HCT116 (cell line): ENCODE measurements at regions not wholly inside any gene's neighbourhood (a gene's known extent, or its start where the extent isn't known, plus 50 kb on each side); places are given as distances from the start of the nearest gene placed in this dataset.

Experiments
- ATAC-seq: fragments of 200-7000 bp; cut with Tn5 transposase; 2 replicates; pipeline ENCODE4 v1.9.1; 2020; ENCODE audit warnings: mild to moderate bottlenecking, moderate library complexity
- BruUV-seq: library from RNA; stranded (reverse); fragments of 400-500 nt; replicated peaks from 2 replicates; lab custom pipeline; 2021; lab: Mats Ljungman, UMichigan
- CTCF ChIA-PET: fragments of 300-600 bp; sonication (Branson Sonifier 250); formaldehyde crosslinking; loops from one replicate; lab custom pipeline; 2021; ENCODE audit warnings: antibody characterized with exemption; lab: Charles Lee
- POLR2A ChIA-PET: fragments of 300-600, 350-600 bp; sonication (Branson Sonifier 250); formaldehyde crosslinking; loops from one replicate; lab custom pipeline; 2021; ENCODE audit warnings: antibody characterized with exemption; lab: Charles Lee
- RAD21 ChIA-PET, 2 experiments: fragments of 300-600 bp; sonication (Branson Sonifier 250); formaldehyde crosslinking; loops; one replicate each; lab custom pipeline; 2023; ENCODE audit warnings: low total read pairs in 2 of 2; ENCODE audit not compliant: uncharacterized antibody in 2 of 2, unreplicated experiment in 2 of 2, low non-redundant PET in 1 of 2; lab: Charles Lee
- DNase-seq: peaks from one replicate; pipeline ENCODE4 v3.0.0-alpha.2; 2010; ENCODE audit warnings: low read depth, low spot score
- H2AFZ ChIP-seq: fragments of 200-600 bp; shearing (Covaris generic), sonication (generic); 2 replicates; pipeline ENCODE4 v1.6.1; 2017; ENCODE audit warnings: low read depth, mixed run types, mixed read lengths, antibody characterized with exemption, low read length; ENCODE audit not compliant: poor library complexity, severe bottlenecking
- H3K27ac ChIP-seq: 2 replicates; pipeline ENCODE4 v1.5.1; 2012; ENCODE audit warnings: low read depth, low read length
- H3K27me3 ChIP-seq: fragments of 200-600 bp; sonication (generic); 2 replicates; pipeline ENCODE4 v1.6.1; 2016; ENCODE audit warnings: mixed run types, low read length, mixed read lengths; ENCODE audit not compliant: insufficient read depth
- H3K36me3 ChIP-seq, 2 experiments: fragments of 200-500 bp in 1 of 2; fragments of 200-600 bp in 1 of 2; sonication (Bioruptor generic) in 1 of 2; sonication (generic) in 1 of 2; 2 replicates each; pipeline versions ENCODE4 v1.5.1 to v1.6.1; 2014 to 2016; ENCODE audit warnings: low read length in 2 of 2, inconsistent platforms in 1 of 2, mixed read lengths in 1 of 2, mixed run types in 1 of 2; ENCODE audit not compliant: insufficient read depth in 2 of 2, control insufficient read depth in 1 of 2
- H3K4me1 ChIP-seq, 2 experiments: fragments of 200-600 bp in 1 of 2; sonication (generic) in 1 of 2; 2 replicates each; pipeline versions ENCODE4 v1.5.1 to v1.6.1; 2012 to 2017; ENCODE audit warnings: low read length in 2 of 2, inconsistent platforms in 1 of 2, mild to moderate bottlenecking in 1 of 2, mixed read lengths in 1 of 2, mixed run types in 1 of 2, moderate library complexity in 1 of 2; ENCODE audit not compliant: insufficient read depth in 2 of 2, control insufficient read depth in 1 of 2
- H3K4me2 ChIP-seq: fragments of 200-600 bp; sonication (generic); 2 replicates; pipeline ENCODE4 v1.6.1; 2017; ENCODE audit warnings: mixed run types, low read length, mixed read lengths
- H3K4me3 ChIP-seq, 2 experiments: fragments of 200-600 bp in 1 of 2; sonication (generic) in 1 of 2; replicated peaks in 1 of 2; 2 replicates each; pipeline ENCODE4 v1.5.1; 2011 to 2016; ENCODE audit warnings: low read length in 2 of 2, control low read depth in 1 of 2, low read depth in 1 of 2, mild to moderate bottlenecking in 1 of 2, mixed read lengths in 1 of 2, mixed run types in 1 of 2
- H3K79me2 ChIP-seq: fragments of 200-600 bp; sonication (generic); 2 replicates; pipeline ENCODE4 v1.6.1; 2017; ENCODE audit warnings: mild to moderate bottlenecking, mixed run types, low read length, moderate library complexity, mixed read lengths; ENCODE audit not compliant: insufficient read depth
- H3K9ac ChIP-seq: fragments of 200-600 bp; sonication (generic); 2 replicates; pipeline ENCODE4 v1.6.1; 2016; ENCODE audit warnings: low read length, mixed read lengths
- H3K9me2 ChIP-seq: fragments of 200-600 bp; sonication (generic), shearing (Covaris generic); 2 replicates; pipeline ENCODE4 v1.6.1; 2017; ENCODE audit warnings: mixed run types, mild to moderate bottlenecking, moderate library complexity; ENCODE audit not compliant: insufficient read depth
- H3K9me3 ChIP-seq, 2 experiments: fragments of 200-500 bp in 1 of 2; fragments of 200-600 bp in 1 of 2; sonication (Bioruptor generic) in 1 of 2; sonication (generic) in 1 of 2; 2 replicates each; pipeline ENCODE4 v1.6.1; 2014 to 2017; ENCODE audit warnings: low read length in 2 of 2, mixed read lengths in 2 of 2, inconsistent platforms in 1 of 2, low read depth in 1 of 2, mild to moderate bottlenecking in 1 of 2, mixed run types in 1 of 2, moderate library complexity in 1 of 2; ENCODE audit not compliant: control insufficient read depth in 1 of 2, insufficient read depth in 1 of 2
- H4K20me1 ChIP-seq: fragments of 200-600 bp; sonication (generic), shearing (Covaris generic); 2 replicates; pipeline ENCODE4 v1.6.1; 2017; ENCODE audit warnings: mixed run types, mild to moderate bottlenecking, moderate library complexity; ENCODE audit not compliant: insufficient read depth
- EGR1 ChIP-seq: IDR thresholded peaks from 2 replicates; pipeline ENCODE4 v1.6.1; 2012; ENCODE audit warnings: low read depth
- ELF1 ChIP-seq: IDR thresholded peaks from 2 replicates; pipeline ENCODE4 v1.6.1; 2012; ENCODE audit warnings: low read depth, borderline replicate concordance
- EZH2 ChIP-seq: fragments of 200-600 bp; sonication (generic); IDR thresholded peaks from 2 replicates; pipeline ENCODE4 v1.6.1; 2017; ENCODE audit warnings: antibody characterized with exemption, mixed run types
- SP1 ChIP-seq: IDR thresholded peaks from 2 replicates; pipeline ENCODE4 v1.6.1; 2012; ENCODE audit warnings: low read depth
- SRF ChIP-seq: IDR thresholded peaks from 2 replicates; pipeline ENCODE4 v1.6.1; 2012; ENCODE audit warnings: low read depth
- intact Hi-C: fragments of 100-400 bp; cut with micrococcal nuclease; formaldehyde crosslinking; loops from 2 replicates; pipeline ENCODE4 v1.10.0; 2022
- TF ChIP-seq, protein P1 (sequence below), 3 experiments: fragments of 200-600 bp in 1 of 3; sonication (generic) in 1 of 3; IDR thresholded peaks in 2 of 3; conservative IDR thresholded peaks in 1 of 3; 2 replicates each; pipeline ENCODE4 v1.5.1; 2012 to 2017; ENCODE audit warnings: low read depth in 2 of 3, low read length in 2 of 3, antibody characterized with exemption in 1 of 3, borderline replicate concordance in 1 of 3, control low read depth in 1 of 3, mild to moderate bottlenecking in 1 of 3, mixed read lengths in 1 of 3, mixed run types in 1 of 3, moderate library complexity in 1 of 3; ENCODE audit not compliant: insufficient read depth in 1 of 3
- TF ChIP-seq, protein P2 (sequence below): IDR thresholded peaks from 2 replicates; pipeline ENCODE4 v1.6.1; 2012
- TF ChIP-seq, protein P3 (sequence below): IDR thresholded peaks from 2 replicates; pipeline ENCODE4 v1.6.1; 2011; ENCODE audit warnings: mild to moderate bottlenecking, low read length, moderate library complexity; ENCODE audit not compliant: insufficient replicate concordance; ENCODE audit errors: extremely low read depth

DNA sequence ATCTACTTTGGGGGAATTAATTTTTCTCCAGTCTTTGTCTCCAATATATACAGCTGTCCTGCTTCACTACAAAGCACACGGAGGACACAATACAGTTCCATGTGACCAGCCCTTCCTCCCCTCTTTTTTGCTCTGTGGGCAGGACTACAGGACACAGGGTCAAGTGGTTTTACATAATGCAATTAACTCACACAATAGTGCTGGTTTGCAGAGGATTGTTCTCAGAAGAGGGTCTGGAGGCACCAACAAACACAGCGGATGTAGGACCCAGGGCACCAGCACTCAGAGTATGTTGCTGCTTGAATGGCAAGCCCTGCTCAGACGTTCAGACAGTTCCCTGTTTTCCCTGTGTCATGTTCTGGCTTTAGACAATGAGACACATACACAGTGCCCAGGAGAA is 52.0 kb upstream of the NPTX2 start:
- no TSS peak for BruUV-seq
- Histone ChIP-seq H3K79me2 (no peaks in the 10 kb centered on the region), H3K27me3 (no peaks in the 10 kb centered on the region), H3K36me3 (no peaks in the 10 kb centered on the region), H3K4me3 (no peak overlapping the region), H2AFZ (no peak overlapping the region), H4K20me1 (no peaks in the 10 kb centered on the region), H3K27ac (no peak overlapping the region), H3K9ac (no peak overlapping the region), H3K9me3 (no peaks in the 10 kb centered on the region; a peak in 1 of 4 replicates), H3K4me2 (no peak overlapping the region), H3K4me1 (peaks cover 7 to 17% of the 10 kb centered on the region in 2 experiments; a peak in 3 of 4 replicates), H3K9me2 (no peaks in the 10 kb centered on the region)
- no peak for TF ChIP-seq EZH2
- TF ChIP-seq EGR1 = no peak
- TF ChIP-seq, protein P1, sequence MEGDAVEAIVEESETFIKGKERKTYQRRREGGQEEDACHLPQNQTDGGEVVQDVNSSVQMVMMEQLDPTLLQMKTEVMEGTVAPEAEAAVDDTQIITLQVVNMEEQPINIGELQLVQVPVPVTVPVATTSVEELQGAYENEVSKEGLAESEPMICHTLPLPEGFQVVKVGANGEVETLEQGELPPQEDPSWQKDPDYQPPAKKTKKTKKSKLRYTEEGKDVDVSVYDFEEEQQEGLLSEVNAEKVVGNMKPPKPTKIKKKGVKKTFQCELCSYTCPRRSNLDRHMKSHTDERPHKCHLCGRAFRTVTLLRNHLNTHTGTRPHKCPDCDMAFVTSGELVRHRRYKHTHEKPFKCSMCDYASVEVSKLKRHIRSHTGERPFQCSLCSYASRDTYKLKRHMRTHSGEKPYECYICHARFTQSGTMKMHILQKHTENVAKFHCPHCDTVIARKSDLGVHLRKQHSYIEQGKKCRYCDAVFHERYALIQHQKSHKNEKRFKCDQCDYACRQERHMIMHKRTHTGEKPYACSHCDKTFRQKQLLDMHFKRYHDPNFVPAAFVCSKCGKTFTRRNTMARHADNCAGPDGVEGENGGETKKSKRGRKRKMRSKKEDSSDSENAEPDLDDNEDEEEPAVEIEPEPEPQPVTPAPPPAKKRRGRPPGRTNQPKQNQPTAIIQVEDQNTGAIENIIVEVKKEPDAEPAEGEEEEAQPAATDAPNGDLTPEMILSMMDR (IDR thresholded peaks at IDR 0.05 in 2 of 3, conservative IDR thresholded peaks at IDR 0.05 in 1 of 3; ENCODE audit: borderline replicate concordance in 1 of 3, insufficient read depth in 1 of 3, low read depth in 2 of 3, low read length in 2 of 3) = no peak
- TF ChIP-seq, protein P2, sequence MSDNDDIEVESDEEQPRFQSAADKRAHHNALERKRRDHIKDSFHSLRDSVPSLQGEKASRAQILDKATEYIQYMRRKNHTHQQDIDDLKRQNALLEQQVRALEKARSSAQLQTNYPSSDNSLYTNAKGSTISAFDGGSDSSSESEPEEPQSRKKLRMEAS = no peak
- no peak for TF ChIP-seq SP1
- TF ChIP-seq, protein P3, sequence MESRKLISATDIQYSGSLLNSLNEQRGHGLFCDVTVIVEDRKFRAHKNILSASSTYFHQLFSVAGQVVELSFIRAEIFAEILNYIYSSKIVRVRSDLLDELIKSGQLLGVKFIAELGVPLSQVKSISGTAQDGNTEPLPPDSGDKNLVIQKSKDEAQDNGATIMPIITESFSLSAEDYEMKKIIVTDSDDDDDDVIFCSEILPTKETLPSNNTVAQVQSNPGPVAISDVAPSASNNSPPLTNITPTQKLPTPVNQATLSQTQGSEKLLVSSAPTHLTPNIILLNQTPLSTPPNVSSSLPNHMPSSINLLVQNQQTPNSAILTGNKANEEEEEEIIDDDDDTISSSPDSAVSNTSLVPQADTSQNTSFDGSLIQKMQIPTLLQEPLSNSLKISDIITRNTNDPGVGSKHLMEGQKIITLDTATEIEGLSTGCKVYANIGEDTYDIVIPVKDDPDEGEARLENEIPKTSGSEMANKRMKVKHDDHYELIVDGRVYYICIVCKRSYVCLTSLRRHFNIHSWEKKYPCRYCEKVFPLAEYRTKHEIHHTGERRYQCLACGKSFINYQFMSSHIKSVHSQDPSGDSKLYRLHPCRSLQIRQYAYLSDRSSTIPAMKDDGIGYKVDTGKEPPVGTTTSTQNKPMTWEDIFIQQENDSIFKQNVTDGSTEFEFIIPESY = no peak
- no peak for TF ChIP-seq ELF1
- no peak for TF ChIP-seq SRF
- intact Hi-C loops = no loop called here
- ChIA-PET RAD21 (no interaction called here), CTCF (no interaction called here), POLR2A (no interaction called here)
- no peak for ATAC-seq
- DNase-seq = no peak
